Activated T-cell treated with anti-CD3 and anti-CD28 coated beads, Interleukin-2, amount 50 U/mL, for 24 hours (primary cell): ENCODE measurements at regions not wholly inside any gene's neighbourhood (a gene's known extent, or its start where the extent isn't known, plus 50 kb on each side); places are given as distances from the start of the nearest gene placed in this dataset.
A peak's percentile ranks its signal among the peaks of the same experiment; 100 is the strongest.
"Not testable (repeated sequence)": the region's sequence is repeated elsewhere in the genome, so short reads cannot be mapped to it uniquely, and the experiment has no call there.

Experiments used
- DNase-seq: peaks from one replicate; pipeline ENCODE4 v3.0.0-alpha.2; 2020
- H3K27ac Mint-ChIP-seq: 2 replicates; pipeline ENCODE4 v1.8.0; 2020; ENCODE audit warnings: mild to moderate bottlenecking, mixed read lengths
- H3K27me3 Mint-ChIP-seq: 2 replicates; pipeline ENCODE4 v1.8.0; 2020; ENCODE audit warnings: mixed read lengths
- H3K36me3 Mint-ChIP-seq: 2 replicates; pipeline ENCODE4 v1.8.0; 2020; ENCODE audit warnings: low read depth, mixed read lengths
- H3K4me1 Mint-ChIP-seq: 2 replicates; pipeline ENCODE4 v1.8.0; 2020; ENCODE audit warnings: low read depth, mixed read lengths
- H3K4me3 Mint-ChIP-seq: 2 replicates; pipeline ENCODE4 v1.8.0; 2020; ENCODE audit warnings: mild to moderate bottlenecking, moderate library complexity, mixed read lengths
- H3K9me3 Mint-ChIP-seq: 2 replicates; pipeline ENCODE4 v1.8.0; 2020; ENCODE audit warnings: mixed read lengths

- no peak overlapping the region for H3K27ac Mint-ChIP-seq
- H3K36me3 Mint-ChIP-seq: no peaks in the 10 kb centered on the region
- DNase-seq: no peak
- no peaks in the 10 kb centered on the region for H3K4me1 Mint-ChIP-seq
- no peaks in the 10 kb centered on the region for H3K9me3 Mint-ChIP-seq
- H3K27me3 Mint-ChIP-seq: no peaks in the 10 kb centered on the region
- H3K4me3 Mint-ChIP-seq: no peak overlapping the region
Measured at GRCh38 chr12:119931402-119931801, 54.3 kb upstream of the CIT start.

- no peaks in the 10 kb centered on the region for H3K36me3 Mint-ChIP-seq
- no peak overlapping the region for H3K27ac Mint-ChIP-seq
- H3K9me3 Mint-ChIP-seq: no peaks in the 10 kb centered on the region
- no peaks in the 10 kb centered on the region for H3K27me3 Mint-ChIP-seq
- H3K4me3 Mint-ChIP-seq: no peak overlapping the region
- H3K4me1 Mint-ChIP-seq: no peaks in the 10 kb centered on the region
- no peak for DNase-seq
Measured at GRCh38 chr12:119932921-119933320, 55.8 kb upstream of the CIT start.

- DNase-seq, H3K27me3 Mint-ChIP-seq: not testable (repeated sequence)
Measured at GRCh38 chr12:119934780-119935179, 54.3 kb upstream of the BICDL1 start.

GRCh38 chr12:119936705-119937311, 52.2 kb upstream of the BICDL1 start:
- Mint-ChIP-seq H3K9me3 (no peaks in the 10 kb centered on the region), H3K4me3 (no peak overlapping the region), H3K4me1 (no peaks in the 10 kb centered on the region), H3K27me3 (no peaks in the 10 kb centered on the region), H3K27ac (no peak overlapping the region), H3K36me3 (no peaks in the 10 kb centered on the region)
- no peak for DNase-seq

More at GRCh38 chr12:119934780-119935179, 54.3 kb upstream of the BICDL1 start:
- not testable (repeated sequence) for H3K36me3 Mint-ChIP-seq, H3K4me3 Mint-ChIP-seq, H3K9me3 Mint-ChIP-seq, H3K27ac Mint-ChIP-seq, H3K4me1 Mint-ChIP-seq

- H3K4me1 Mint-ChIP-seq: no peaks in the 10 kb centered on the region
- no peaks in the 10 kb centered on the region for H3K27me3 Mint-ChIP-seq
- no peak overlapping the region for H3K4me3 Mint-ChIP-seq
- DNase-seq: peak; percentile 71
- no peaks in the 10 kb centered on the region for H3K9me3 Mint-ChIP-seq
- H3K36me3 Mint-ChIP-seq: no peaks in the 10 kb centered on the region
- no peak overlapping the region for H3K27ac Mint-ChIP-seq
Measured at GRCh38 chr12:119938049-119938667, 50.9 kb upstream of the BICDL1 start.
